Activated naive CD8-positive, alpha-beta T cell (primary cell): ENCODE measurements at regions not wholly inside any gene's neighbourhood (a gene's known extent, or its start where the extent isn't known, plus 50 kb on each side); places are given as distances from the start of the nearest gene placed in this dataset.
"Not testable (repeated sequence)": the region's sequence is repeated elsewhere in the genome, so short reads cannot be mapped to it uniquely, and the experiment has no call there.

Experiments
- H3K27ac Mint-ChIP-seq: one replicate; pipeline ENCODE4 v1.8.0; 2021; ENCODE audit warnings: mixed read lengths
- H3K27me3 Mint-ChIP-seq: one replicate; pipeline ENCODE4 v1.8.0; 2021; ENCODE audit warnings: mixed read lengths
- H3K36me3 Mint-ChIP-seq: one replicate; pipeline ENCODE4 v1.8.0; 2021; ENCODE audit warnings: mixed read lengths
- H3K4me1 Mint-ChIP-seq: one replicate; pipeline ENCODE4 v1.8.0; 2021; ENCODE audit warnings: low read depth, mixed read lengths
- H3K4me3 Mint-ChIP-seq: one replicate; pipeline ENCODE4 v1.8.0; 2021; ENCODE audit warnings: mild to moderate bottlenecking, mixed read lengths
- H3K9me3 Mint-ChIP-seq: one replicate; pipeline ENCODE4 v1.8.0; 2021; ENCODE audit warnings: low read depth, mixed read lengths

DNA sequence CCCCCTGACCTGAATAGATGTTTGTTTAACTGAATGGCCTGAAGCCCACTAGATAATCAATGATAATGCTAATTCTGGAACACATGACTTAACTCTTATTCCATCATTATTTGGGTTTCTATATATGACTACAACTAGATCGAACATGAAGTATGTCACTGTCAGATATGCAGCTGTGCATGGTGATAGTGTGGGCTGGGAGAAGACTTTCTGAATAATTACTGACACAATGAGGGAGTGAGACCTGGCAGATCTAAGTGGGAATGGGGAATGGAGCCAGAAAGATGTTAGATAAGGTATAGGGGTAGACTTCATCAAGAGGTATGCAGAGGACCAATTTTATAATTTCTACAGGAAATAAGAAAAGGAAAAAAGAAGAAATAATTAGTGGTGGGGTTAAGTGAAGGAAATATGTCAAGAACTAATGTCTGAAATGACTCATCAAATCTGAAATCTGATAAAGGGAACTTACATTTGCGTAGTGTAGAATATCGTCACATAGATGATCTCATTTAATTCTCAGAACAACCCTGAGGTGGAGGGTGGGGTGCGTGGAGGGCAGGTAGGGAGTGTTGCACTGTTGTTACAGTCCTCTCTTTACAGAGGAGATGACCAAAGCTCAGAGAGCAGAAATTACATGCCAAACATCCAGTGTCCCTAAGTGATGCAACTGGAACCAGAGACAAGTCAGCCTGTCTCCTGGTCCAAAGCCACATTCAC, 68.2 kb upstream of the EED start:
- H3K27ac Mint-ChIP-seq: peak overlapping the region; percentile 79

DNA sequence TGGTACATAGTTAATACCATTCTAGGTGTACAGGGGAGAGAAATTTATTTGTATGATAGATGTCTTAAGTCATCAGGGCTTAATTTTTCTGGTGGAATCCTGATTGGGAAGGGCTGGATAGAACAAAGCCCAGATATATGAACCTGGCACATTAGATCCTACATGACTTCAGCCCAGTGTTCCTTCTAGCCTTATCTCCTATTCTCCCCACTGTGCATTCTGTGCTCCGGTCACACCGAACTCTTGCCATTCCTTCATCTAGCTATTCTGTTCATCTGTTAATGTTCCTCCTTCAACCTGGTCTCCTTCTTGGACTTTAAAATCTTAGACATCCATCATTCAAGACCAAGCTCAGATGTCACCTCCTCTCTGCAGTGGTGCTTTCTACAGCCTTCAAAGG, 68.9 kb upstream of the EED start:
- Mint-ChIP-seq H3K9me3 (no peaks in the 10 kb centered on the region), H3K4me1 (peaks cover 15% of the 10 kb centered on the region), H3K27me3 (peaks cover 2% of the 10 kb centered on the region), H3K27ac (no peak overlapping the region), H3K4me3 (no peak overlapping the region), H3K36me3 (no peaks in the 10 kb centered on the region)

More for the DNA sequence above, 68.2 kb upstream of the EED start:
- Mint-ChIP-seq H3K9me3 (no peaks in the 10 kb centered on the region), H3K4me1 (peaks cover 15% of the 10 kb centered on the region), H3K27me3 (peaks cover 2% of the 10 kb centered on the region), H3K4me3 (peak overlapping the region; percentile 1), H3K36me3 (no peaks in the 10 kb centered on the region)

DNA sequence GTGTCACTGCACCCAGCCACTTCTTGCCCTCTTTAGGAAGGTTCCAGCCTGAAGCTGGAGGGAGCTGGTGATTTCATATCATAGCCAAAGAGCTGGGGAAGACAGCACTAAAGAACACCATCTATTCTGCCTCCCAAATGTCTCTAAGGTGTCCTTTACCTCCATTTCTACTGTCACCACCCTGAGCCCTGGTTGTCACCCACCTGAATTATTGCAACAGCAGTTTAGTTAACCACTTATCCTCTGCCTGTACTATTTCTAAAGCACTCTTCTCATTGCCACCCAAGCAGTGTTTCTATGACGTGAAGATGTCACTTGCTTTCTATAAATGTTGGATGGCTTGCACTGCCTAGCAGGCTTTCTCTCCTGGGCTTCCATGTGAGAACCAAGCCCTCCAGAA, 69.4 kb upstream of the EED start:
- Mint-ChIP-seq H3K27ac (no peak overlapping the region), H3K36me3 (no peaks in the 10 kb centered on the region), H3K9me3 (no peaks in the 10 kb centered on the region), H3K4me1 (peaks cover 15% of the 10 kb centered on the region), H3K27me3 (peaks cover 2% of the 10 kb centered on the region), H3K4me3 (no peak overlapping the region)

DNA sequence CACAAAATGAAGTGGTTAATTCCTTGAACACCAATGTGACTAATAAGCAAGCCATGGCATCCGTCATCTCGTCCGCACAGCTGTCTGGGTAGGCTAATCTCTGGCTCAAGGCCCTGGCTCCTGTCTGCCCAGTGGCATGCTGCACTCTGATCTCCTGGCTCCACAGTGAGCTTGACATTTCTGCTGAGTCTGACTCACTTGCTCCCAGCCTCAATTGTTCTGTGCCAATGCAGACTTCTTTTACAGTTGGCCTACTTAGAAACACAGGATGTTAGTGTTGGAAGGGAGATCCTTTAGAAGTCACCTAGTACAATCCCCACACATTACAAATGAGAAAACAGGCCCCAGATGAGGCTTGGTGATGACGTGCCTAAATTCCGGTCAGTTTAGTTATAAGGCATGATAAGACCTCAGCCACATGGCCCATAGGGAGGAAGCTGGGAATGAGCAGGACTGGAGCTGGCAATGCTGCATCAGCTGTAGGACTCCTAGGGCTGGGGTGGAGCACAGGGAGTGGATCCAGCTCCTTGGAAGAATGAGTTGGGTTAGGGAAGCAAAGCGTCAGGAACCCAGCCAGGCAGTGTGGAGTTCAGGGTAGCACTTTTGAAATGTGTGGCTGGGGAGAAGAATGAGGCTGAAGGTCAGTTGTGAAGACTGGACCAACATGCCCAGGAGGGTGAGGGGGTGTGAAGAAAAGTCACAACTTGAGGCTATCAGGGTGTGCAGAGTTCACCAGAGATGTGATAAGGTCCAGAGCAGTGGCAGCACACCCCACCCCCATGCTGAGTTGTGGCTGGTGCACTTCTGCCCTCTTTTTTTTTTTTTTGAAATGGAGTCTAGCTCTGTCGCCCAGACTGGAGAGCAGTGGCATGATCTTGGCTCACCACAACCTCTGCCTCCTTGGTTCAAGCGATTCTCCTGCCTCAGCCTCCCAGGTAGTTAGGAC, 70.2 kb upstream of the EED start:
- H3K4me1 Mint-ChIP-seq: peaks cover 15% of the 10 kb centered on the region
- no peak overlapping the region for H3K27ac Mint-ChIP-seq
- no peaks in the 10 kb centered on the region for H3K36me3 Mint-ChIP-seq
- no peak overlapping the region for H3K4me3 Mint-ChIP-seq
- no peaks in the 10 kb centered on the region for H3K9me3 Mint-ChIP-seq
- peaks cover 2% of the 10 kb centered on the region for H3K27me3 Mint-ChIP-seq

DNA sequence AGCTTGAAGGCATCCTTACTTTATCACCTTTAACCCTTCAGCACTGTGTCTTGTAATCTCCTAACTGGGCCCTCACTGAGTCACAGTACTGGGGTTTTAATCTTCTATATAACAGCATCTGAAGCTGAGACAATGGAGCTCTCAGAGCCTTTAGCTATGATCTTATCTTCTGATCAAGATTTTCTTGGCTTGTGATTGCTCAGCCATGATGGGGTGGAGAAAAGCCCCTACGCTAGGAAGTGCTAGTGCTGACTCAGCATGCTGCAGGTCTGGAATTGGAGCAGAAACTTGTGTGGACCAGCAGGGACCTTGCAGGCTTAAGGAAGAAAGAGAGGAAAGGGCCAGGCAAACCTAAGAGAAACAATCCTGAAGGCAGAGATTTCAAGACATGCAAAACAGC, 71.7 kb upstream of the EED start:
- peaks cover 13% of the 10 kb centered on the region for H3K4me1 Mint-ChIP-seq
- no peak overlapping the region for H3K4me3 Mint-ChIP-seq
- H3K27me3 Mint-ChIP-seq: peaks cover 2% of the 10 kb centered on the region
- no peak overlapping the region for H3K27ac Mint-ChIP-seq
- H3K36me3 Mint-ChIP-seq: no peaks in the 10 kb centered on the region
- no peaks in the 10 kb centered on the region for H3K9me3 Mint-ChIP-seq

DNA sequence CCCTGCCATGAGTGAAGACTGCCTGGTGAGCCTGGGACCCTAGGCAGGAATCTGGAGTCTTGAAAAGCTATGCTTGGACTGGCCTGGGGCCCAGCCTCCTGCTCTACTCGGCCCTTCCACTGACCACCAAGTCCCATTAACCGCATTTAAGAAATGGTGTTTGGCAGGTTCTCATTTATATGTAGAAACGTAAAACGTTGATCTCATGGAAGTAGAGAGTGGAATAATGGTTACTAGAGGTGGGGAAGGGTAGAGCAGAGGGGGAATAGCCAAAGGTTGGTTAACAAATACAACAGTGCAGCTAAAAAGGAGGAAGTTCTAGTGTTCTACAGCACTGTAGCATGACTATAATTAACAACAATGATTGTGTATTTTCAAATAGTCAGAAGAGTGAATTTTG, 72.9 kb upstream of the EED start:
- Mint-ChIP-seq H3K4me3 (no peak overlapping the region), H3K4me1 (peaks cover 10% of the 10 kb centered on the region), H3K27me3 (no peaks in the 10 kb centered on the region), H3K9me3 (no peaks in the 10 kb centered on the region), H3K36me3 (no peaks in the 10 kb centered on the region), H3K27ac (no peak overlapping the region)

DNA sequence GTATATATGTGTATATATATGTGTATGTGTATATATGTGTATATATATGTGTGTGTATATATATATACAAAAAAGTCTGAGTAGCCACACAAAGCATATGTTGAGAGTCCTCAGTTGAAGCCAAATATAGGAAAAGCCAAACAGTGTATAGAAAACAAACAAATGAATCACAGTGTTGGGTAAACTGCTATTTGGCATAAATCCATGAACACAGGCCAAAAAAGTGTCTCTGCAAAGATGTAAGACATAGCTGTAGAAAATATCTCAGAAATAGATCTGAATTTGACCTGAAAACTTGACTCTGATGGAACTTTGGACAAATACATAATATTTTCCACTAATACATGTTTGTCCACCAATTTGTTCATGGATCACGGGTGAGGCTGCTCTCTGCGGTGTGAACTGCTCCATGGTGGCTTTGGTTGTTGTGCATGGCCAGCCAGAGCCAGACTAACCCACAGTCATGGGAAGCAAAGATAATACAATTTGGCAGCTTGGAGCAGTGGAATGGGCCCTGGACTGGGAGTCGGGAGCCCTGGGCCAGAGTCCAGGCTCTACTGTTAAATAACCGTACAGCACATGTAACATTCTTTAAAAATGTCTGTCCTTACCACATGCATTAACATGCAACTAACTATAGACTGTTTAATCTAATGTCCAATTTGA, 76.9 kb upstream of the EED start:
- no peaks in the 10 kb centered on the region for H3K9me3 Mint-ChIP-seq
- H3K27ac Mint-ChIP-seq: no peak overlapping the region
- H3K4me1 Mint-ChIP-seq: no peaks in the 10 kb centered on the region
- no peaks in the 10 kb centered on the region for H3K27me3 Mint-ChIP-seq
- no peak overlapping the region for H3K4me3 Mint-ChIP-seq
- peaks cover 2% of the 10 kb centered on the region for H3K36me3 Mint-ChIP-seq

DNA sequence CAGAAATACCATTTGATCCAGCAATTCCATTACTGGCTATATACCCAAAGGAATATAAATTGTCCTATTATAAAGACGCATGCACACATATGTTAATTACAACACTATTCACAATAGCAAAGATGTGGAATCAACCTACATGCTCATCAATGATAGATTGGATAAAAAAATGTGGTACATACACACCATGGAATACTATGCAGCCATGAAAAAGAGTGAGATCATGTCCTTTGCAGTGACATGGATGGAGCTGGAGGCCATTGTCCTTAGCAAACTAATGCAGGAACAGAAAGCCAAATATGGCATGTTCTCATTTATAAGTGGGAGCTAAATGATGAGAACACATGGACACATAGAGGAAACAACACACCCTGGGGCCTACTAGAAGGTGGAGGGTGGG, 78.3 kb upstream of the EED start:
- not testable (repeated sequence) for H3K36me3 Mint-ChIP-seq, H3K27me3 Mint-ChIP-seq, H3K4me3 Mint-ChIP-seq, H3K27ac Mint-ChIP-seq, H3K4me1 Mint-ChIP-seq, H3K9me3 Mint-ChIP-seq

DNA sequence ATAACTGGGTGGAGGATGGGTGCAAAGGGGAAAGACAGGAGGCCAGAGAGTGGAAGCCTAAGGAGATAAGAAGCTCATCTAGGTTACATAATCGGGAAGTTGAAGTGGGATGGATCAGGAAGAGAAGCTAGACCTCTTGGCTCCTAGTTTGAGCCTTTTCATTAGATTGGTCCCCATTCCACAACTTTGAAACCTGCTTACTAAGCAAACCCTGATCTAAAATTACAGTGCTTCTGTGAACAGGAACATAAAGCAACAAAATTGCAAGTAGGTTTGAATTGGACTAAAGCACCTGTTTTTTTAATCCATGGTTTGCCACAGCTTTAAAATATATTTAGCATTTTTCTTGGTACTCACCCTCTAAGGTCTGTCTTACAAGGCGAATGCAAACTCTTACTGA, 80.4 kb upstream of the EED start:
- H3K36me3 Mint-ChIP-seq: peaks cover 2% of the 10 kb centered on the region
- H3K27me3 Mint-ChIP-seq: no peaks in the 10 kb centered on the region
- no peak overlapping the region for H3K27ac Mint-ChIP-seq
- no peaks in the 10 kb centered on the region for H3K4me1 Mint-ChIP-seq
- H3K9me3 Mint-ChIP-seq: no peaks in the 10 kb centered on the region
- H3K4me3 Mint-ChIP-seq: no peak overlapping the region

DNA sequence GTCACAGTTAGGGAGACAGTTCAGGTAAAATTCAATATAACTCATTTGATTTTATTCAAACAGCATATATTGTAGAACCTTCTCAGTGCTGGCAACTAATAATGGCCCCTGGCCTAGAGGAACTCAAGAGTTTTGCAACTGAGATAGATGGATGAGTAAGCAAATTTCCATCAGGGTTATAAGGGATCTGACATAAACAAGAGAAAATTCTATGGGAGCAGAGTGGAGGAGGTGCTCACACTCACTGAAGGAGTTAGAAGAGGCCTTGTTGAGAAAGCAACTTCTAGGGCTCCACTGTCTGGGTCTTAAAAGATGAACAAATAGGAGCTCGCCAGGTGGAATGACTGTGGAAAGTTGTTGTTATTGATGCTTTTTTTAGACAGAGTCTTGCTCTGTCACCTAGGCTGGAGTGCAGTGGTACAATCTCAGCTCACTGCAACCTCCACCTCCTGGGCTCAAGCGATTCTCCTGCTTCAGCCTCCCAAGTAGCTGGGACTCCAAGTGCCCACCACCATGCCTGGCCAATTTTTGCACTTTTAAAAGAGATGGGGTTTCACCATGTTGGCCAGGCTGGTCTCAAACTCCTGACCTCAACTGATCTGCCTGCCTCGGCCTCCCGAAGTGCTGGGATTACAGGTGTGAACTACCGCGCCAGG, 81.2 kb upstream of the EED start:
- H3K36me3 Mint-ChIP-seq, H3K27me3 Mint-ChIP-seq, H3K9me3 Mint-ChIP-seq, H3K27ac Mint-ChIP-seq, H3K4me3 Mint-ChIP-seq, H3K4me1 Mint-ChIP-seq: not testable (repeated sequence)

DNA sequence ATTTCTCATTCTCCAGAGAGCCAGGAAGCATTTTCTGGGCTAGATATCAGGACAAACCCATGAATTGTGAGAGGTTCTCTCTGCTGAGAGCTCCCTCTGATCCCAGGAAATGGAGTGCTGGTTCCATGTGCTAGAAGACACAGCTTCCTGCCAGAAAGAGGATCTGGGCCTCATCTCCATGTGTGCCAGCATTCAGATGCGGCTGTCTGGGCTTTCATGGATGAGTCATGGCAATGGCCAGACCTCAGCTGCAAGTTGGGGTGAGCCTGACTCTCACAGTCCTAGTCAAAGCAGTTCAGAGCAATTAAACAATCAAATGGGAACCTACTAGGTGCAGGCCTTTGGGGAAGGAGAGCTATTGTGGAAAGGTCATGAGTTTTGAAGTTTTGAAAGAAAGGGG, 82.3 kb upstream of the EED start:
- H3K27me3 Mint-ChIP-seq: no peaks in the 10 kb centered on the region
- H3K4me3 Mint-ChIP-seq: no peak overlapping the region
- H3K9me3 Mint-ChIP-seq: no peaks in the 10 kb centered on the region
- H3K27ac Mint-ChIP-seq: no peak overlapping the region
- peaks cover 2% of the 10 kb centered on the region for H3K36me3 Mint-ChIP-seq
- no peaks in the 10 kb centered on the region for H3K4me1 Mint-ChIP-seq

DNA sequence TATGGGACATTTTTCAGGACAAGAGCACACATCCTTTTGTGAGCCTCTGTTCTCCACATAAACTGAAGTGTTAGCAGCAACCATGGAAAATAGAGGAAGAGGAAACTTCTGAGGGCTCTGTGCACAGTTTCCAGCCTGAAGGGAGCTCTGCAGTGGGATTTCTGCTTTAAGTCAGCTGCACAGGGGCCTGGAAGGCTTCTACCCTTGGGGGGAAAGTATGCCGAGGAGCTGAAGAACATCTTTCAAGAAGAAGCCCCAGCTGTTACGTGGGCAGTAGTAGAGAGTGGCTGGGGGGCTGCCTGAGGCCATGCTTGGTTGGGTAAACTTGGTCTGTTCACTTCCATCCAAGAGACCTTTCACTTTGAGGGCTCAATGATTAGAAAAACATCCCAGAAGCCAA, 82.7 kb upstream of the EED start:
- Mint-ChIP-seq H3K27me3 (no peaks in the 10 kb centered on the region), H3K27ac (no peak overlapping the region), H3K9me3 (no peaks in the 10 kb centered on the region), H3K4me3 (no peak overlapping the region), H3K36me3 (peaks cover 2% of the 10 kb centered on the region), H3K4me1 (no peaks in the 10 kb centered on the region)

DNA sequence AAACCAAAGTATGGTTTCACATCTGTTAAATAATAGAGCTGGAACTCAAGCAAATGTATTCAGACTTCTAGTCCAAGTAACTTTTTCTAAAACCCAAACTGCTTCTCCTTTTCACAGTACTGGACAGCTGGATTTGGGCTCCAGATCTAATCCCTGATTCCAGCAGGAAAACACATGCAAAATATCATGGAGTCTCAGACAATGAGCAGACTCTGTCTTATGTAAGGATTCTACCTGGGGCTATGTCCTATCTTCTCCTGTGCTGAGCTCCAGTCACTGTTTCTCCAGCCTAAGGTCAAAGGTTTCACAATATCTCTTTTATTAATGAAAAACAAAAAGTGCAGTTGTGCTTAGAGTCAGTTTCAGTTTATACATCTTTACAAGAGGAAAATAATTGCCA, 83.2 kb upstream of the EED start:
- Mint-ChIP-seq H3K27ac (no peak overlapping the region), H3K4me1 (no peaks in the 10 kb centered on the region), H3K9me3 (no peaks in the 10 kb centered on the region), H3K36me3 (peaks cover 2% of the 10 kb centered on the region), H3K4me3 (no peak overlapping the region), H3K27me3 (no peaks in the 10 kb centered on the region)

DNA sequence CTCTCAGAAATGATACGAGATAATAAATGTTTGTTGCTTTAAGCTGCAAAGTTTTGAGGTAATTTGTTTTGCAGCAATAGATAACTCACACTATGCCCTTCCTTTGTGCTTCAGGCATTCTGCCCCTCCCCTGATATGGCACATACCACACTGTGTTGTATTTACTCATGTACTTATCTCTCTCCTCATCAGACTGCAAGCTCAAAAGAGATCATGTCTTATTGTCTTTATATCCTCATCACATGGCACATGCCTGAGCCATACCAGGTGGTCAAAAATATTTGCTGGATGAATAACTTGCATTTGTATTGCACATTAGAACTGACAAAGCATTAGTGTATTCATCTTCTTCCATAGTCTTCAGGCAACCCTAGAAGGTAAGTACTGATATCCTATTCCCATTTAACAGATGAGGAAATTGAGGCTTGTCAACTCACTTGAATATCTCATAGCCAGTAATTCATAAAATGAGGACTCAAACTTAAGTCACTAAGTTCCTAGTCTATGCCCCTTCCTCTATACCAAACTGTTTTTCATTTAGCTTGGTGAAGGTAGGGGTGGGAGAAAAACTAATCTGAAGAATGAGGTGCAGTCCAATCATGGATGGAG, 83.9 kb upstream of the EED start:
- H3K27ac Mint-ChIP-seq: no peak overlapping the region
- no peak overlapping the region for H3K4me3 Mint-ChIP-seq
- no peaks in the 10 kb centered on the region for H3K9me3 Mint-ChIP-seq
- H3K27me3 Mint-ChIP-seq: no peaks in the 10 kb centered on the region
- H3K4me1 Mint-ChIP-seq: no peaks in the 10 kb centered on the region
- H3K36me3 Mint-ChIP-seq: peaks cover 2% of the 10 kb centered on the region

DNA sequence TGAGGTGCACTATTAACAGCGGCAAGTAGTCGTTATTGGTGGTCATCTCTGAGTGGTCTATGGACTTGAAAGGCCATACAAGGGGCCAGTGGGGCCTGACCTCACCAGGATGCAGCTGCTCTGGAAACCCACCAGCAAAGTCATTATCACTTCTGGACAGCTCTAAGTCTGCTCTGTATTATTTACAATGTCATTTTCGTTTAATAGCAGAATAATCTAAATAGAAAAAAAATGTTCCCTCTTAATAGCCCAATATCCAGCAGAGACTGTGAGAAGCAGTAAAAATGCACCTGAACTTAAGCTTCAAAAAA, 85.0 kb upstream of the EED start:
- Mint-ChIP-seq H3K4me3 (no peak overlapping the region), H3K27me3 (no peaks in the 10 kb centered on the region), H3K4me1 (no peaks in the 10 kb centered on the region), H3K27ac (no peak overlapping the region), H3K36me3 (peaks cover 2% of the 10 kb centered on the region), H3K9me3 (no peaks in the 10 kb centered on the region)
